ENCODE measurements at regions not wholly inside any gene's neighbourhood (a gene's known extent, or its start where the extent isn't known, plus 50 kb on each side); places are given as distances from the start of the nearest gene placed in this dataset.

GRCh38 chr11:114876234-114876633, 197.9 kb downstream of the NXPE2 start:
- in situ Hi-C loops (cut with MboI; ENCODE audit: low sequenced_read_pairs, unreplicated experiment) = no loop called here
- DNase-seq (ENCODE audit: low spot score) = no peak
- TF ChIP-seq CTCF (IDR thresholded peaks at IDR 0.05; ENCODE audit: borderline replicate concordance, control extremely low read depth, extremely low read depth, insufficient read depth, missing control alignments) = no peak

GRCh38 chr11:114877976-114878375, 199.6 kb downstream of the NXPE2 start:
- in situ Hi-C loops (cut with MboI; ENCODE audit: low sequenced_read_pairs, unreplicated experiment) = no loop called here
- DNase-seq (ENCODE audit: low spot score) = no peak
- TF ChIP-seq CTCF (IDR thresholded peaks at IDR 0.05; ENCODE audit: borderline replicate concordance, control extremely low read depth, extremely low read depth, insufficient read depth, missing control alignments) = no peak

DNA sequence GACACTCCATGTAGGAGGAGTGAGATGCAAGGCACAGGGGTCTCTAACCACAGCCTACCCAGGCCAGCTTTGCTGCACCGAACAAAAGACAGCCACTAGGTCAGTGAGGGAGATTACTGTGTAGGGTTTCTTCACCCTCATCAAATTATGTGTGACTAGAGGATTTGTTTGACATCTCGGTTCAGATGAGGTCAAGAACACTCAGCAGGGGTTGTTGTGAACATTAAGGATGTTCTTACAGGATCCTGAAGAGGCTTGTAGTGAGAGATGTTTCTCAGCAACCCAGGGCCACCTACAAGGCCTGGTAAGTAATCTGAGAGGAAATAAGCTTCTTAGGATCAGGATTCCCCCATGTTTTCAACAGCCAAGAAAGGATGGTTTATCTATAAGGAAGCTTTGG, 202.1 kb downstream of the NXPE2 start:
- DNase-seq (ENCODE audit: low spot score) = no peak
- in situ Hi-C loops (cut with MboI; ENCODE audit: low sequenced_read_pairs, unreplicated experiment) = no loop called here
- no peak for TF ChIP-seq CTCF (IDR thresholded peaks at IDR 0.05; ENCODE audit: borderline replicate concordance, control extremely low read depth, extremely low read depth, insufficient read depth, missing control alignments)

DNA sequence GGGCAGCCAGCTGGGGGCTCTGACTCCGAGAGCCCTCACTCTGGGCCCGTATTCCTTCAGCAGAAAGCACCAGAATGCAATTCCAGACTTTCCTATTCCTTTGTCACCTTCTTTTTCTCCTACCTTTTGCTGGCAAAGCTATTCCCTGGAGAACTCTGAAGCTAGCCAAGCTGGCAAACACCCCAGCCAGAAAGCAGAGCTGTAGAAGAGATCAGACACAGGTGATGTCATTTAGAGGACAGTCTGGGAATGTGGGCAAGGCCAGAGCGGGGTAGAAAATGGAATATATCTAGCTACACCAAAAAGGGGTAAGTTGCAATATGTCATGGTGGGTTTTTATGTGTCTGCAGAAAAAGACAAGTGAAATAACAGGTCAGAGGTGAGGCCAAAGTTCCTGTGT, 205.1 kb downstream of the NXPE2 start:
- in situ Hi-C loops (cut with MboI; ENCODE audit: low sequenced_read_pairs, unreplicated experiment) = no loop called here
- TF ChIP-seq CTCF (IDR thresholded peaks at IDR 0.05; ENCODE audit: borderline replicate concordance, control extremely low read depth, extremely low read depth, insufficient read depth, missing control alignments) = no peak
- no peak for DNase-seq (ENCODE audit: low spot score)

- TF ChIP-seq CTCF (IDR thresholded peaks at IDR 0.05; ENCODE audit: borderline replicate concordance, control extremely low read depth, extremely low read depth, insufficient read depth, missing control alignments) = no peak
- DNase-seq (ENCODE audit: low spot score) = no peak
- in situ Hi-C loops (cut with MboI; ENCODE audit: low sequenced_read_pairs, unreplicated experiment) = no loop called here
Measured at GRCh38 chr11:114886644-114887265, 208.4 kb downstream of the NXPE2 start.

GRCh38 chr11:114889594-114890011, 211.3 kb downstream of the NXPE2 start:
- TF ChIP-seq CTCF (IDR thresholded peaks at IDR 0.05; ENCODE audit: borderline replicate concordance, control extremely low read depth, extremely low read depth, insufficient read depth, missing control alignments) = no peak
- no peak for DNase-seq (ENCODE audit: low spot score)
- in situ Hi-C loops (cut with MboI; ENCODE audit: low sequenced_read_pairs, unreplicated experiment) = no loop called here
